H9 (cell line): ENCODE measurements at regions not wholly inside any gene's neighbourhood (a gene's known extent, or its start where the extent isn't known, plus 50 kb on each side); places are given as distances from the start of the nearest gene placed in this dataset.

ENCODE experiments used
- DNase-seq: peaks from one replicate; pipeline ENCODE4 v3.0.0-alpha.2; 2017
- H2AFZ ChIP-seq: one replicate; pipeline ENCODE4 v1.6.1; 2013; ENCODE audit warnings: mild to moderate bottlenecking, low read length, control low read depth, moderate library complexity
- H2AK5ac ChIP-seq: 2 replicates; pipeline ENCODE4 v1.6.1; 2013; ENCODE audit warnings: low read length, control low read depth, mixed read lengths; ENCODE audit not compliant: insufficient read length
- H2BK120ac ChIP-seq: one replicate; pipeline ENCODE4 v1.6.1; 2013; ENCODE audit warnings: low read depth, mild to moderate bottlenecking, low read length, control low read depth, inconsistent platforms; ENCODE audit not compliant: poor library complexity, severe bottlenecking
- H2BK12ac ChIP-seq: 2 replicates; pipeline ENCODE4 v1.6.1; 2013; ENCODE audit warnings: low read length, control low read depth, mixed read lengths, low read depth; ENCODE audit not compliant: insufficient read length
- H2BK15ac ChIP-seq: 2 replicates; pipeline ENCODE4 v1.6.1; 2013; ENCODE audit warnings: low read depth, low read length, control low read depth
- H2BK20ac ChIP-seq: one replicate; pipeline ENCODE4 v1.6.1; 2013; ENCODE audit warnings: low read depth, mild to moderate bottlenecking, low read length, control low read depth, inconsistent platforms; ENCODE audit not compliant: poor library complexity, severe bottlenecking
- H2BK5ac ChIP-seq: 2 replicates; pipeline ENCODE4 v1.6.1; 2013; ENCODE audit warnings: low read length, control low read depth, mixed read lengths; ENCODE audit not compliant: insufficient read length
- H3K14ac ChIP-seq: 2 replicates; pipeline ENCODE4 v1.6.1; 2013; ENCODE audit warnings: low read length, control low read depth; ENCODE audit not compliant: insufficient read depth
- H3K18ac ChIP-seq: 2 replicates; pipeline ENCODE4 v1.6.1; 2013; ENCODE audit warnings: low read depth, mild to moderate bottlenecking, mixed read lengths, low read length, control low read depth; ENCODE audit not compliant: insufficient read length
- H3K23ac ChIP-seq: 2 replicates; pipeline ENCODE4 v1.6.1; 2013; ENCODE audit warnings: low read length, control low read depth, mixed read lengths, low read depth; ENCODE audit not compliant: insufficient read length
- H3K23me2 ChIP-seq: 2 replicates; pipeline ENCODE4 v1.6.1; 2013; ENCODE audit warnings: low read depth, mild to moderate bottlenecking, mixed read lengths, low read length, control low read depth; ENCODE audit not compliant: insufficient read length, poor library complexity, severe bottlenecking
- H3K27ac ChIP-seq: 2 replicates; pipeline ENCODE4 v1.5.1; 2013; ENCODE audit warnings: low read length, control low read depth, mixed read lengths, low read depth; ENCODE audit not compliant: insufficient read length
- H3K27me3 ChIP-seq: 2 replicates; pipeline ENCODE4 v1.6.1; 2013; ENCODE audit warnings: low read length, control low read depth, inconsistent platforms; ENCODE audit not compliant: insufficient read depth
- H3K4ac ChIP-seq: 2 replicates; pipeline ENCODE4 v1.6.1; 2013; ENCODE audit warnings: low read depth, mild to moderate bottlenecking, control low read depth, inconsistent platforms, low read length, moderate library complexity
- H3K4me1 ChIP-seq: 2 replicates; pipeline ENCODE4 v1.6.1; 2013; ENCODE audit warnings: low read length, control low read depth, inconsistent platforms; ENCODE audit not compliant: insufficient read depth
- H3K4me2 ChIP-seq: 2 replicates; pipeline ENCODE4 v1.6.1; 2013; ENCODE audit warnings: low read length, control low read depth, mixed read lengths; ENCODE audit not compliant: insufficient read length, insufficient read depth
- H3K56ac ChIP-seq: 2 replicates; pipeline ENCODE4 v1.6.1; 2013; ENCODE audit warnings: low read depth, mild to moderate bottlenecking, mixed read lengths, low read length, control low read depth; ENCODE audit not compliant: insufficient read length
- H3K79me1 ChIP-seq: 2 replicates; pipeline ENCODE4 v1.6.1; 2013; ENCODE audit warnings: low read depth, mild to moderate bottlenecking, moderate library complexity, low read length, control low read depth, inconsistent platforms; ENCODE audit not compliant: insufficient read depth, poor library complexity, severe bottlenecking
- H3K79me2 ChIP-seq: 2 replicates; pipeline ENCODE4 v1.6.1; 2013; ENCODE audit warnings: low read length, control low read depth, inconsistent platforms; ENCODE audit not compliant: insufficient read depth
- H3K9ac ChIP-seq: 2 replicates; pipeline ENCODE4 v1.6.1; 2013; ENCODE audit warnings: low read length, control low read depth, mixed read lengths; ENCODE audit not compliant: insufficient read length; ENCODE audit errors: extremely low read depth
- H3K9me3 ChIP-seq: one replicate; pipeline ENCODE4 v1.6.1; 2013; ENCODE audit warnings: low read depth, low read length, inconsistent platforms; ENCODE audit not compliant: control insufficient read depth
- H3T11ph ChIP-seq: one replicate; pipeline ENCODE4 v1.6.1; 2013; ENCODE audit warnings: mild to moderate bottlenecking, low read length, control low read depth, inconsistent platforms
- H4K20me1 ChIP-seq: one replicate; pipeline ENCODE4 v1.6.1; 2013; ENCODE audit not compliant: control insufficient read depth, insufficient read length, insufficient read depth
- H4K5ac ChIP-seq: 2 replicates; pipeline ENCODE4 v1.6.1; 2013; ENCODE audit warnings: low read depth, mild to moderate bottlenecking, mixed read lengths, low read length, control low read depth; ENCODE audit not compliant: insufficient read length
- H4K8ac ChIP-seq: replicated peaks from 2 replicates; pipeline ENCODE4 v1.6.1; 2013; ENCODE audit warnings: low read length, control low read depth, mixed read lengths, low read depth; ENCODE audit not compliant: insufficient read length
- H4K91ac ChIP-seq: 2 replicates; pipeline ENCODE4 v1.6.1; 2013; ENCODE audit warnings: low read depth, mild to moderate bottlenecking, moderate library complexity, mixed read lengths, low read length, control low read depth; ENCODE audit not compliant: insufficient read length
- H3K27ac Mint-ChIP-seq, 3 experiments: 2 replicates in 2 of 3; 3 replicates in 1 of 3; pipeline ENCODE4 v1.8.0; 2020 to 2021; ENCODE audit warnings: mixed read lengths in 3 of 3, mild to moderate bottlenecking in 1 of 3, moderate library complexity in 1 of 3
- H3K27me3 Mint-ChIP-seq: 2 replicates; pipeline ENCODE4 v1.8.0; 2021; ENCODE audit warnings: low read depth, mild to moderate bottlenecking, moderate library complexity, mixed read lengths
- H3K36me3 Mint-ChIP-seq, 3 experiments: 2 replicates in 2 of 3; 3 replicates in 1 of 3; pipeline ENCODE4 v1.8.0; 2020 to 2021; ENCODE audit warnings: low read depth in 3 of 3, mixed read lengths in 3 of 3; ENCODE audit not compliant: insufficient read depth in 1 of 3
- H3K4me1 Mint-ChIP-seq, 2 experiments: 2 replicates each; pipeline ENCODE4 v1.8.0; 2020; ENCODE audit warnings: mixed read lengths in 2 of 2
- H3K4me3 Mint-ChIP-seq, 2 experiments: 2 replicates in 1 of 2; 3 replicates in 1 of 2; pipeline ENCODE4 v1.8.0; 2020 to 2021; ENCODE audit warnings: mild to moderate bottlenecking in 2 of 2, mixed read lengths in 2 of 2, moderate library complexity in 1 of 2
- H3K9me3 Mint-ChIP-seq, 2 experiments: 2 replicates in 1 of 2; 3 replicates in 1 of 2; pipeline ENCODE4 v1.8.0; 2020; ENCODE audit warnings: mild to moderate bottlenecking in 2 of 2, mixed read lengths in 2 of 2, moderate library complexity in 1 of 2
- CTCF ChIP-seq: fragments of 200-600 bp; sonication (generic); conservative IDR thresholded peaks from 3 replicates; pipeline ENCODE4 v1.8.0; 2021; ENCODE audit warnings: antibody characterized with exemption, mild to moderate bottlenecking
- WGBS: extraction: QIAGEN DNeasy Blood & Tissue Kit; methylation state at CpG from one replicate; pipeline ENCODE4 v1.1.7; 2013; ENCODE audit warnings: missing lambda C conversion rate, low lambda C conversion rate, mixed read lengths; ENCODE audit not compliant: insufficient read length; ENCODE audit errors: extremely low coverage; 5-methylcytosine and 5-hydroxymethylcytosine counted together

DNA sequence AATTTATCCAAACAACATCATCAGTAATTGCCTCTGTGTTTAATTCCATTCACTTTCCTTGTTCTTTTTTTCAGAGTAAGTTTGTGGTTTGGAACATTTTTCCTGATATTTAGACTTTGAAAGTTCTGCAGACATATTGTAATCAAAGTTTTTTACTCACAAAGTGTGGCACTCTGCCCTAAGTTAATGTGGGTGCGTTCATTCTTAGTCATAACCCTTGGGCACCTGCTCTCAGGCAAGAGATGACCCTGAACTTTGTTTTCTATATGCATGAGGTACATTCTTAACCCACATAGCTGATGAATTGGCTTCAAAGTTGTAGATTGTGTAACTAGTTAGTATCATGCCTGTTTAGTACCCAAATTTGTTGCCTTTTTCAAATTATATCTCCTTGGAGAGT, 424.3 kb downstream of the GRXCR1 start:
- no peaks in the 10 kb centered on the region for H3K9me3 ChIP-seq
- Mint-ChIP-seq H3K27me3 (no peaks in the 10 kb centered on the region), H3K9me3 (peaks cover 0 to 18% of the 10 kb centered on the region in 2 experiments; a peak in 4 of 5 replicates), H3K27ac (no peak overlapping the region), H3K36me3 (peaks cover 2 to 12% (median 2%) of the 10 kb centered on the region in 3 experiments; a peak in 5 of 7 replicates), H3K4me3 (no peak overlapping the region), H3K4me1 (peaks cover 0 to 4% of the 10 kb centered on the region in 2 experiments; a peak in 1 of 4 replicates)
- H3K27me3 ChIP-seq, result no peaks in the 10 kb centered on the region
- no peak overlapping the region for H2BK5ac ChIP-seq
- no peak overlapping the region for H3K18ac ChIP-seq
- no peaks in the 10 kb centered on the region for H3K79me2 ChIP-seq
- no peak overlapping the region for H2AK5ac ChIP-seq
- H3K23me2 ChIP-seq, result no peaks in the 10 kb centered on the region
- H3K4me1 ChIP-seq, result no peaks in the 10 kb centered on the region
- H2BK15ac ChIP-seq, result no peak overlapping the region
- no peak overlapping the region for H4K5ac ChIP-seq
- H2AFZ ChIP-seq, result no peak overlapping the region
- DNase-seq, result no peak
- no peak overlapping the region for H3K14ac ChIP-seq
- TF ChIP-seq CTCF, result no peak
- no peak overlapping the region for H2BK12ac ChIP-seq
- no peak overlapping the region for H3K4ac ChIP-seq
- H3K9ac ChIP-seq, result no peak overlapping the region
- H3T11ph ChIP-seq, result no peak overlapping the region
- H4K91ac ChIP-seq, result no peak overlapping the region
- WGBS, result no CpG with 5 or more reads among the region's 1 CpG
- no peak overlapping the region for H3K56ac ChIP-seq
- H2BK20ac ChIP-seq, result no peak overlapping the region
- no peaks in the 10 kb centered on the region for H3K79me1 ChIP-seq
- no peak overlapping the region for H4K8ac ChIP-seq
- H2BK120ac ChIP-seq, result no peak overlapping the region
- H3K27ac ChIP-seq, result no peak overlapping the region
- H3K23ac ChIP-seq, result no peak overlapping the region
- H4K20me1 ChIP-seq, result no peaks in the 10 kb centered on the region
- H3K4me2 ChIP-seq, result no peak overlapping the region
